Left kidney (tissue), 1 donor: ENCODE measurements at regions not wholly inside any gene's neighbourhood (a gene's known extent, or its start where the extent isn't known, plus 50 kb on each side); places are given as distances from the start of the nearest gene placed in this dataset.
"Not testable (repeated sequence)": the region's sequence is repeated elsewhere in the genome, so short reads cannot be mapped to it uniquely, and the experiment has no call there.

ENCODE experiments used
- DNase-seq: peaks from one replicate; pipeline ENCODE4 v3.0.0-alpha.2; 2013

GRCh38 chr14:48258703-48259102, 583.3 kb upstream of the MDGA2 start:
- not testable (repeated sequence) for DNase-seq

GRCh38 chr14:48253020-48253419, 577.6 kb upstream of the MDGA2 start:
- no peak for DNase-seq

- DNase-seq = no peak
Observed at GRCh38 chr14:48251290-48251689, 575.9 kb upstream of the MDGA2 start.

- no peak for DNase-seq
Observed at GRCh38 chr14:48250575-48250974, 575.2 kb upstream of the MDGA2 start.

- DNase-seq = no peak
Observed at GRCh38 chr14:48247977-48248376, 572.6 kb upstream of the MDGA2 start.

- no peak for DNase-seq
Observed at GRCh38 chr14:48243900-48244299, 568.5 kb upstream of the MDGA2 start.

GRCh38 chr14:48229091-48229490, 553.7 kb upstream of the MDGA2 start:
- DNase-seq = no peak

GRCh38 chr14:48193893-48194292, 518.5 kb upstream of the MDGA2 start:
- DNase-seq = no peak

- not testable (repeated sequence) for DNase-seq
Observed at GRCh38 chr14:48149624-48150023, 474.2 kb upstream of the MDGA2 start.

- DNase-seq = no peak
Observed at GRCh38 chr14:48140804-48141203, 465.4 kb upstream of the MDGA2 start.

GRCh38 chr14:48129472-48129871, 454.1 kb upstream of the MDGA2 start:
- no peak for DNase-seq

- DNase-seq = no peak
Observed at GRCh38 chr14:48127674-48128073, 452.3 kb upstream of the MDGA2 start.

GRCh38 chr14:48125654-48126053, 450.2 kb upstream of the MDGA2 start:
- DNase-seq = no peak

GRCh38 chr14:48113713-48114112, 438.3 kb upstream of the MDGA2 start:
- no peak for DNase-seq

- no peak for DNase-seq
Observed at GRCh38 chr14:48111151-48111550, 435.7 kb upstream of the MDGA2 start.

- DNase-seq = no peak
Observed at GRCh38 chr14:48107646-48108045, 432.2 kb upstream of the MDGA2 start.

GRCh38 chr14:48096897-48097296, 421.5 kb upstream of the MDGA2 start:
- DNase-seq = no peak

- DNase-seq = no peak
Observed at GRCh38 chr14:48086516-48086915, 411.1 kb upstream of the MDGA2 start.

- DNase-seq = no peak
Observed at GRCh38 chr14:48075487-48075886, 400.1 kb upstream of the MDGA2 start.

- DNase-seq = no peak
Observed at GRCh38 chr14:48052973-48053372, 377.6 kb upstream of the MDGA2 start.

GRCh38 chr14:48035836-48036235, 360.4 kb upstream of the MDGA2 start:
- DNase-seq = no peak

GRCh38 chr14:48027115-48027514, 351.7 kb upstream of the MDGA2 start:
- no peak for DNase-seq

GRCh38 chr14:48023881-48024280, 348.5 kb upstream of the MDGA2 start:
- no peak for DNase-seq

- DNase-seq = not testable (repeated sequence)
Observed at GRCh38 chr14:48011484-48011883, 336.1 kb upstream of the MDGA2 start.

GRCh38 chr14:48008646-48009045, 333.2 kb upstream of the MDGA2 start:
- DNase-seq = no peak
